SK-N-SH (cell line): ENCODE measurements at regions not wholly inside any gene's neighbourhood (a gene's known extent, or its start where the extent isn't known, plus 50 kb on each side); places are given as distances from the start of the nearest gene placed in this dataset.

ENCODE experiments used
- CTCF ChIP-seq: fragments of 200-600 bp; sonication (generic); IDR thresholded peaks from 2 replicates; pipeline ENCODE4 v1.6.1; 2017; ENCODE audit warnings: antibody characterized with exemption, mild to moderate bottlenecking, moderate library complexity
- ELF1 ChIP-seq: IDR thresholded peaks from 2 replicates; pipeline ENCODE4 v1.4.0; 2012
- EP300 ChIP-seq, 2 experiments: IDR thresholded peaks; 2 replicates each; pipeline versions ENCODE4 v1.4.0 to v1.6.1; 2012; ENCODE audit warnings: borderline replicate concordance in 1 of 2, low read depth in 1 of 2, low read length in 1 of 2
- FOSL2 ChIP-seq: IDR thresholded peaks from 2 replicates; pipeline ENCODE4 v1.4.0; 2012; ENCODE audit warnings: low read depth, mild to moderate bottlenecking, moderate library complexity, borderline replicate concordance
- FOXJ3 ChIP-seq: sonication (generic); formaldehyde crosslinking; IDR thresholded peaks from 2 replicates; pipeline ENCODE4 v1.5.1; 2020; ENCODE audit warnings: mild to moderate bottlenecking, missing genetic modification reagents
- IRF3 ChIP-seq: fragments of 150-350 bp; IDR thresholded peaks from 2 replicates; pipeline ENCODE4 v1.6.1; 2016; ENCODE audit warnings: mild to moderate bottlenecking, low read depth, low read length
- TCF12 ChIP-seq: IDR thresholded peaks from 2 replicates; pipeline ENCODE4 v1.4.0; 2012

- no peak for TF ChIP-seq CTCF
- no peak for TF ChIP-seq IRF3
- peak; percentile 23 to 92; a peak in 3 of 4 replicates for TF ChIP-seq EP300 (IDR thresholded peaks at IDR 0.05; ENCODE audit: borderline replicate concordance in 1 of 2, low read depth in 1 of 2, low read length in 1 of 2)
- no peak for TF ChIP-seq FOXJ3 (CRISPR knock-in tag)
- no peak for TF ChIP-seq ELF1
- TF ChIP-seq TCF12 = peak; percentile 80
- TF ChIP-seq FOSL2 = peak; percentile 98
Observed at GRCh38 chr13:33918199-33918932, 100.4 kb downstream of the RFC3 start.
